ENCODE measurements at regions not wholly inside any gene's neighbourhood (a gene's known extent, or its start where the extent isn't known, plus 50 kb on each side); places are given as distances from the start of the nearest gene placed in this dataset.

DNA sequence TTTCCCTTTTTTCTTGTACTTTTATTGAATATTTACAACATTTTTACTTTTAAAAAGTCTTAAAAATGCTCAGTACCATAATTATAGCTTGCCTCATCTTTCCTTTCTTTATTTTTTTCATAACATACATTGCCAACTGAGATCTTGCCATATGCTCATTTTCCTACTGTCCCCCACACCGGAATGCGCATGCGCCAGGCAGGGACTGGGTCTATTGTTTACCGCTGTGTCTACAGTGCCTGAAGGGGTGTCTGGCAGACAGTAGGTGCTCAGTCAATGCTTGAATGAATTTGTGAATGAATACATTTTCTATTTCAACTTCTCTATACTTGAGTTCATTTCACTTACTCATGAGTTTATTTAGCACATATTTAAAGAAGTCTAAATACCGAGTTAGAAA lies 158.0 kb downstream of the CYP26B1 start (continued):
- no peak for TF ChIP-seq SP2 (IDR thresholded peaks at IDR 0.05; ENCODE audit: low read length)
- no peak for TF ChIP-seq BACH1 (IDR thresholded peaks at IDR 0.05; ENCODE audit: low read length)
- TF ChIP-seq, protein P1, sequence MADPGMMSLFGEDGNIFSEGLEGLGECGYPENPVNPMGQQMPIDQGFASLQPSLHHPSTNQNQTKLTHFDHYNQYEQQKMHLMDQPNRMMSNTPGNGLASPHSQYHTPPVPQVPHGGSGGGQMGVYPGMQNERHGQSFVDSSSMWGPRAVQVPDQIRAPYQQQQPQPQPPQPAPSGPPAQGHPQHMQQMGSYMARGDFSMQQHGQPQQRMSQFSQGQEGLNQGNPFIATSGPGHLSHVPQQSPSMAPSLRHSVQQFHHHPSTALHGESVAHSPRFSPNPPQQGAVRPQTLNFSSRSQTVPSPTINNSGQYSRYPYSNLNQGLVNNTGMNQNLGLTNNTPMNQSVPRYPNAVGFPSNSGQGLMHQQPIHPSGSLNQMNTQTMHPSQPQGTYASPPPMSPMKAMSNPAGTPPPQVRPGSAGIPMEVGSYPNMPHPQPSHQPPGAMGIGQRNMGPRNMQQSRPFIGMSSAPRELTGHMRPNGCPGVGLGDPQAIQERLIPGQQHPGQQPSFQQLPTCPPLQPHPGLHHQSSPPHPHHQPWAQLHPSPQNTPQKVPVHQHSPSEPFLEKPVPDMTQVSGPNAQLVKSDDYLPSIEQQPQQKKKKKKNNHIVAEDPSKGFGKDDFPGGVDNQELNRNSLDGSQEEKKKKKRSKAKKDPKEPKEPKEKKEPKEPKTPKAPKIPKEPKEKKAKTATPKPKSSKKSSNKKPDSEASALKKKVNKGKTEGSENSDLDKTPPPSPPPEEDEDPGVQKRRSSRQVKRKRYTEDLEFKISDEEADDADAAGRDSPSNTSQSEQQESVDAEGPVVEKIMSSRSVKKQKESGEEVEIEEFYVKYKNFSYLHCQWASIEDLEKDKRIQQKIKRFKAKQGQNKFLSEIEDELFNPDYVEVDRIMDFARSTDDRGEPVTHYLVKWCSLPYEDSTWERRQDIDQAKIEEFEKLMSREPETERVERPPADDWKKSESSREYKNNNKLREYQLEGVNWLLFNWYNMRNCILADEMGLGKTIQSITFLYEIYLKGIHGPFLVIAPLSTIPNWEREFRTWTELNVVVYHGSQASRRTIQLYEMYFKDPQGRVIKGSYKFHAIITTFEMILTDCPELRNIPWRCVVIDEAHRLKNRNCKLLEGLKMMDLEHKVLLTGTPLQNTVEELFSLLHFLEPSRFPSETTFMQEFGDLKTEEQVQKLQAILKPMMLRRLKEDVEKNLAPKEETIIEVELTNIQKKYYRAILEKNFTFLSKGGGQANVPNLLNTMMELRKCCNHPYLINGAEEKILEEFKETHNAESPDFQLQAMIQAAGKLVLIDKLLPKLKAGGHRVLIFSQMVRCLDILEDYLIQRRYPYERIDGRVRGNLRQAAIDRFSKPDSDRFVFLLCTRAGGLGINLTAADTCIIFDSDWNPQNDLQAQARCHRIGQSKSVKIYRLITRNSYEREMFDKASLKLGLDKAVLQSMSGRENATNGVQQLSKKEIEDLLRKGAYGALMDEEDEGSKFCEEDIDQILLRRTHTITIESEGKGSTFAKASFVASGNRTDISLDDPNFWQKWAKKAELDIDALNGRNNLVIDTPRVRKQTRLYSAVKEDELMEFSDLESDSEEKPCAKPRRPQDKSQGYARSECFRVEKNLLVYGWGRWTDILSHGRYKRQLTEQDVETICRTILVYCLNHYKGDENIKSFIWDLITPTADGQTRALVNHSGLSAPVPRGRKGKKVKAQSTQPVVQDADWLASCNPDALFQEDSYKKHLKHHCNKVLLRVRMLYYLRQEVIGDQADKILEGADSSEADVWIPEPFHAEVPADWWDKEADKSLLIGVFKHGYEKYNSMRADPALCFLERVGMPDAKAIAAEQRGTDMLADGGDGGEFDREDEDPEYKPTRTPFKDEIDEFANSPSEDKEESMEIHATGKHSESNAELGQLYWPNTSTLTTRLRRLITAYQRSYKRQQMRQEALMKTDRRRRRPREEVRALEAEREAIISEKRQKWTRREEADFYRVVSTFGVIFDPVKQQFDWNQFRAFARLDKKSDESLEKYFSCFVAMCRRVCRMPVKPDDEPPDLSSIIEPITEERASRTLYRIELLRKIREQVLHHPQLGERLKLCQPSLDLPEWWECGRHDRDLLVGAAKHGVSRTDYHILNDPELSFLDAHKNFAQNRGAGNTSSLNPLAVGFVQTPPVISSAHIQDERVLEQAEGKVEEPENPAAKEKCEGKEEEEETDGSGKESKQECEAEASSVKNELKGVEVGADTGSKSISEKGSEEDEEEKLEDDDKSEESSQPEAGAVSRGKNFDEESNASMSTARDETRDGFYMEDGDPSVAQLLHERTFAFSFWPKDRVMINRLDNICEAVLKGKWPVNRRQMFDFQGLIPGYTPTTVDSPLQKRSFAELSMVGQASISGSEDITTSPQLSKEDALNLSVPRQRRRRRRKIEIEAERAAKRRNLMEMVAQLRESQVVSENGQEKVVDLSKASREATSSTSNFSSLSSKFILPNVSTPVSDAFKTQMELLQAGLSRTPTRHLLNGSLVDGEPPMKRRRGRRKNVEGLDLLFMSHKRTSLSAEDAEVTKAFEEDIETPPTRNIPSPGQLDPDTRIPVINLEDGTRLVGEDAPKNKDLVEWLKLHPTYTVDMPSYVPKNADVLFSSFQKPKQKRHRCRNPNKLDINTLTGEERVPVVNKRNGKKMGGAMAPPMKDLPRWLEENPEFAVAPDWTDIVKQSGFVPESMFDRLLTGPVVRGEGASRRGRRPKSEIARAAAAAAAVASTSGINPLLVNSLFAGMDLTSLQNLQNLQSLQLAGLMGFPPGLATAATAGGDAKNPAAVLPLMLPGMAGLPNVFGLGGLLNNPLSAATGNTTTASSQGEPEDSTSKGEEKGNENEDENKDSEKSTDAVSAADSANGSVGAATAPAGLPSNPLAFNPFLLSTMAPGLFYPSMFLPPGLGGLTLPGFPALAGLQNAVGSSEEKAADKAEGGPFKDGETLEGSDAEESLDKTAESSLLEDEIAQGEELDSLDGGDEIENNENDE (IDR thresholded peaks at IDR 0.05; ENCODE audit: insufficient replicate concordance, low read length), result no peak
